ENCODE measurements at regions not wholly inside any gene's neighbourhood (a gene's known extent, or its start where the extent isn't known, plus 50 kb on each side); places are given as distances from the start of the nearest gene placed in this dataset.

DNA sequence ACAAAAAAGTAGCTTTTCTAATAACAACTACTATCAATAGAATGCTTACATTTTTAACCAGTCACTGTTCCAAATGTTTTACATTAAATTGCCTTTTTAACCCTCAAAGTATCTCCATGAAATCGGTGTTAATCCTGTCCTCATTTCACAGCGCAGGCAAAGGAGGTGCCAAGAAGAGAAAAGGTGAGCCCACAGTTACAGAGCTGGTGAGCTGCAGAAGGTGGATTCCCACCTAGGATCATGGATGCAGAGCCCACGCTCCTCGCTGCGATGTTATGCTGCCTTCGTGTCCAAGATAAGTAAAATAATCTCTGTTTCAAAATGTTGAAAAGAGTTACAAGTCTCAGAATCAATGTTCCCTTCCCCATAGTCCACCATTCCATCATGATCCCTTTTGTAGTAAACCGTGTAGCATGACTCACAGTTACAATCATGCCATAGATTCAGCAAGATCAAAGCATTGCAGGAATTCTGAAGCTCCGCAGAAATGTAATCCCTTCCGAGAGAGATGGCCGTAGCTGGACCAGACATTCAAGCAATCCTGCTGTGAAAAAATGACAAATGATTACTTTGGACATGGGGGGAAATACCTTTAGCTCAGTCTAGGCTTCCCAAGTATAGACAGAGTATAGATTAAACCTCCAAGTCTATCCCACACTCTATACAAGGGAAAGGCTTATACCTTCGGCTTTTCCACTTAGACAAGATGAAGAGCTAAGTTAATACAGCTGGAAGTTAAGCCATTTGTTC lies 394.7 kb upstream of the AKR1E2 start:
- H3K9me3 ChIP-seq = no peaks in the 10 kb centered on the region
- no peak for DNase-seq
- no peaks in the 10 kb centered on the region for H3K36me3 ChIP-seq
- TF ChIP-seq POLR2A (IDR thresholded peaks at IDR 0.05) (no peak), EP300 (IDR thresholded peaks at IDR 0.05) (no peak), CTCF (IDR thresholded peaks at IDR 0.05) (no peak)
- H3K4me3 ChIP-seq = no peak overlapping the region
- H3K27ac ChIP-seq = peak overlapping the region in 1 of 4 donors; percentile 5
- no peaks in the 10 kb centered on the region for H3K27me3 ChIP-seq
- peaks cover 0 to 23% (median 6%) of the 10 kb centered on the region in 4 donors for H3K4me1 ChIP-seq
- 89 to 91% methylated on average over 11 of the region's 11 CpGs for WGBS, 2 donors
- intact Hi-C loops (cut with DNase I) = no loop called here

DNA sequence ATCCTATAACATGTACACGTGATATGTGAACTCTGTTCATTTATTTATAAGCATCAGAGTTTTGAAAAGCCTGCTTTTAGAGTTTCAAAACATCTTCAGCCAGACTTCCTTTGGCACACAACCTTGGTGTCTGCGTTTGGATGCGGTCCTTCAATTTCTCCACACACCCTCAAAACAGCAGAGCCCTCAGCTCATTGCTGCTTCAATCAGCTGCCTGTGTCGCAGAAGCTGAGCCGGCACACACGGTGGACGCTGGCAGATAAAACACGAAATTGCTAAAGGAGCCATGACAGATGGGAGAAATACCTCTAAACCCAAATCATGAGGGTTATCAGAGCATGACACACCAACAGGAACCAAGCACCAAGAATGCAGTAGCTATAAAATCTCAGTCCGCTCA lies 396.4 kb upstream of the AKR1E2 start:
- Histone ChIP-seq H3K27me3 (no peaks in the 10 kb centered on the region), H3K27ac (no peak overlapping the region), H3K9me3 (no peaks in the 10 kb centered on the region), H3K4me3 (no peak overlapping the region), H3K36me3 (no peaks in the 10 kb centered on the region), H3K4me1 (peaks cover 0 to 24% (median 6%) of the 10 kb centered on the region in 4 donors)
- DNase-seq = no peak
- WGBS, 2 donors = 90 to 94% methylated on average over 9 of the region's 9 CpGs
- intact Hi-C loops (cut with DNase I) = no loop called here
- no peak for TF ChIP-seq POLR2AphosphoS5 (IDR thresholded peaks at IDR 0.05)
- no peak for TF ChIP-seq EP300 (IDR thresholded peaks at IDR 0.05)
- TF ChIP-seq POLR2A (IDR thresholded peaks at IDR 0.05) = no peak
- TF ChIP-seq CTCF (IDR thresholded peaks at IDR 0.05) = no peak

DNA sequence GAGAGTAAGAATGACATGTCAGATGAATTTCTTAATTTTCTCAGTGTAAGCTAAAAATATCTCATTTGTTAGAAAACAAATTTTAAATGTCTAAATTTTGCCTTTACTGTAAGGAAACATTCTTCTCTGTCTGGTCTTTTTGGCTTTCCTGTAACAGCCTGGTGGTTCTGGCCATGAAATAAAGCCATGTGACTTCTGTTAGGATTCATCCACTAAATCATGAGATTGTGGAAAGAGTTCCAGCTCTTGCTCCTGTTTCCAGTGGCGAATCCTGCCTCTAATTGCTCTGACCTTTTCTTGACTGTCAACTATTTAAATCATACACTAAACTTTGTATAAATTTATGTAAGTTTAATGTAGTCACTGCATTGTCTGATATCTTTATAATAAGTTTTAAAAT lies 398.5 kb upstream of the AKR1E2 start:
- Histone ChIP-seq H3K9me3 (no peaks in the 10 kb centered on the region), H3K27me3 (no peaks in the 10 kb centered on the region), H3K36me3 (no peaks in the 10 kb centered on the region), H3K4me3 (no peak overlapping the region), H3K27ac (peak overlapping the region in 2 of 4 donors; percentile 28 to 54), H3K4me1 (peaks cover 0 to 24% (median 6%) of the 10 kb centered on the region in 4 donors)
- DNase-seq = no peak
- intact Hi-C loops (cut with DNase I) = no loop called here
- 74 to 81% methylated on average over 1 of the region's 1 CpG for whole genome bisulfite sequencing, 2 donors
- TF ChIP-seq POLR2AphosphoS5 (IDR thresholded peaks at IDR 0.05) = peak in 1 of 4 donors; percentile 73
- peak in 1 of 4 donors; percentile 57 for TF ChIP-seq EP300 (IDR thresholded peaks at IDR 0.05)
- no peak for TF ChIP-seq POLR2A (IDR thresholded peaks at IDR 0.05)
- no peak for TF ChIP-seq CTCF (IDR thresholded peaks at IDR 0.05)

DNA sequence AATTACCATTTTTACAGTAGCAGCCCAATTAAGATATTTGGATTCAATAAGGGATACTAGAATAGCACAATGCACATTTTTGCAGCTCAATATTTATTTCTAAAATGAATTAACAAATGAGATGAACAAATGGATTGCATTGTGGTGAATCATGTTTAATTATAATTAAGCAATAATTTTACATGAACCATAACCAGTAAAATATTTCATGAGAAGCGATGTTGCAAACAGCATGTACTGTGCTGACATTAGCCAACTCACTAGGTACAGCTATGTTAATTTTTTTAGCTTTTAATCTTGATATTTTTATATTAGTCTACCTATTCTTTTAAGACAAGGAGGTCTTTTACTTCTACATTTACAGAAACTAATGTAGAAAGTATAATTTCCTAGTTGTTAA lies 399.1 kb upstream of the AKR1E2 start:
- DNase-seq = no peak
- TF ChIP-seq CTCF (IDR thresholded peaks at IDR 0.05) = no peak
- TF ChIP-seq POLR2A (IDR thresholded peaks at IDR 0.05) = no peak
- no peak for TF ChIP-seq POLR2AphosphoS5 (IDR thresholded peaks at IDR 0.05)
- no peak for TF ChIP-seq EP300 (IDR thresholded peaks at IDR 0.05)
- WGBS, 2 donors = 89 to 96% methylated on average over 1 of the region's 1 CpG
- H3K36me3 ChIP-seq = no peaks in the 10 kb centered on the region
- no peak overlapping the region for H3K4me3 ChIP-seq
- H3K27me3 ChIP-seq = no peaks in the 10 kb centered on the region
- intact Hi-C loops (cut with DNase I) = no loop called here
- peak overlapping the region in 1 of 4 donors; percentile 54 for H3K27ac ChIP-seq
- H3K9me3 ChIP-seq = no peaks in the 10 kb centered on the region
- H3K4me1 ChIP-seq = peaks cover 0 to 24% (median 6%) of the 10 kb centered on the region in 4 donors

- TF ChIP-seq POLR2A (IDR thresholded peaks at IDR 0.05) (no peak), EP300 (IDR thresholded peaks at IDR 0.05) (no peak), CTCF (IDR thresholded peaks at IDR 0.05) (no peak), POLR2AphosphoS5 (IDR thresholded peaks at IDR 0.05) (no peak)
- 89 to 95% methylated on average over 2 of the region's 2 CpGs for WGBS, 2 donors
These were observed 416.7 kb upstream of the AKR1E2 start for GRCh38 chr10:4409319-4409718.

More at GRCh38 chr10:4409319-4409718, 416.7 kb upstream of the AKR1E2 start:
- DNase-seq = no peak
- Histone ChIP-seq H3K4me1 (peaks cover 0 to 23% (median 15%) of the 10 kb centered on the region in 4 donors), H3K27ac (no peak overlapping the region), H3K27me3 (no peaks in the 10 kb centered on the region), H3K4me3 (no peak overlapping the region), H3K36me3 (no peaks in the 10 kb centered on the region), H3K9me3 (no peaks in the 10 kb centered on the region)
- intact Hi-C loops (cut with DNase I) = no loop called here

Measured in sigmoid colon (tissue), 6 donors.